ENCODE measurements at regions not wholly inside any gene's neighbourhood (a gene's known extent, or its start where the extent isn't known, plus 50 kb on each side); places are given as distances from the start of the nearest gene placed in this dataset.

GRCh38 chr21:26784974-26785373 is 60.2 kb downstream of the ADAMTS1 start:
- no peak for FAIRE-seq
- no peak for DNase-seq (ENCODE audit: low spot score in 2 of 2)

DNA sequence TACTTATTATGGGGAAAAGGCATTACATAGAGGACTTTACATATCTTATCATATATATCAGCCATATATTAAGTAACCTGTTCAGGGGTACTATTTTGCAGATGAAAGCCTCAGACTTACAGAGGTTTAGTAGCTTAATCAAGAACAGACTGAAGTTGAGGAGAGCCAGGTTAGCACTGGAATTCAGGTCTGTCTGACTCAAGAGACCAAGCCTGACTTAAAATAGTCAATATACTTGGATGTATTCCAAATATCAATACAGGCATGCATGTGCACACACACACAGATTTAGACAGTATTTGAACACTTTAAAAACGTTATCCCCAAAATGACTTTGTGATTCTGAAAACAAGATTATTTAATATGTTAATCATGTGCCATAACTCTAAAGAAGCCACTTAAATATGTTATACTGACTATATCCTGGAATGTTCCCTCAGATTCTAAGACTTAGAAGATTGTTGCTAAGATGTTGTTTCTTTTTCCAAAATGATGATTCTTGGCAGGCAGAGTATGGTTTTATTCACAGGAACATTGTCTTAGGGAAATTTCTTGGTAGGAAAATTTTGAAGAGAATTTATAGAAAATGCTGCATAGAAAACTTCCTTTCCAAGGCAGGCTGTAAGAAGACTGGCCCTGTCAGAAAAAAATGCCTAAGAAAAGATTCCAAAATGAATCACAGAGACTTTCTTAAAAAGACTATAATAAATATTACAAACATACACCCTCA is 61.6 kb downstream of the ADAMTS1 start:
- FAIRE-seq (no peak), DNase-seq (ENCODE audit: low spot score in 2 of 2) (no peak)

- no peak for FAIRE-seq
- no peak for DNase-seq (ENCODE audit: low spot score in 2 of 2)
Observed at GRCh38 chr21:26782747-26783146, 62.5 kb downstream of the ADAMTS1 start.

- FAIRE-seq (no peak), DNase-seq (ENCODE audit: low spot score in 2 of 2) (no peak)
Observed at GRCh38 chr21:26782331-26782730, 62.9 kb downstream of the ADAMTS1 start.

DNA sequence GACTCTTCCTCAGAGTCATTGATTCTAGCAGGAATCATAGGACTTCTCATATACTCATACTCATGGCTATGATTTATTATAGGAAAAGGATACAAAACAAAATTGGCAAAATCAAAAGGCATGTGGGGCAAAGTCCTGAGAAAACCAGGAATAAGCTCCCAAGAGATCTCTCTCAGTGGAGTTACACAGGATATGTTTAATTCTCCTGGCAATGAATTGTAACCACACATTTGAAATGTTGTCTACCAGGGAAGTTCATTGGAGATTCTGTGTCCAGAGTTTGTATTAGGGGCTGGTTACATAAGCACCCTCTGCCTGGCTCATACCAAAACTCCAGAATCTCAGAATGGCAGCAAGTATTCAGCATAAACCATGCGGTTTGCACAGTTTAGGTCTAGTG is 63.9 kb downstream of the ADAMTS1 start:
- FAIRE-seq = no peak
- DNase-seq (ENCODE audit: low spot score in 2 of 2) = no peak

GRCh38 chr21:26777166-26777565 is 68.0 kb downstream of the ADAMTS1 start:
- FAIRE-seq (no peak), DNase-seq (ENCODE audit: low spot score in 2 of 2) (no peak)

GRCh38 chr21:26776310-26777021 is 68.7 kb downstream of the ADAMTS1 start:
- FAIRE-seq (no peak), DNase-seq (ENCODE audit: low spot score in 2 of 2) (no peak)

DNA sequence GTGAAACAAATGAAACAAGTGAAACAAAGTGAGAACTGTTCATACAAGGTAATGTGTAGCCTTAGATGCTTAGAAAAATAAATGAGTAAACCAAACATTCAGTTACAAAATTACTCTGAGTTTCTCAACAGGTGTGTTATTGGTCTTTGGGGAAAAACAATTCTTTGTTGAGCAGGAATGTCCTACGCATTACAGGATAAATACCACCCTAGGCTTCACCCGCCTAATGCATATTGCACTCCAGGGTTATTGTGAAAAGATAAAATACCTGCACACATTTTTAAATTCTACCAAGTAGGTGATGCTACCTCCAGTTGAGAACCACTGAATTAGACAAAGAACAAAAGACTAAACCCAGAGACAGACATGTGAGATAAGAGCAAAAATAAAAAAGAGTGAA is 72.2 kb downstream of the ADAMTS1 start:
- DNase-seq (ENCODE audit: low spot score in 2 of 2) = no peak
- no peak for FAIRE-seq

DNA sequence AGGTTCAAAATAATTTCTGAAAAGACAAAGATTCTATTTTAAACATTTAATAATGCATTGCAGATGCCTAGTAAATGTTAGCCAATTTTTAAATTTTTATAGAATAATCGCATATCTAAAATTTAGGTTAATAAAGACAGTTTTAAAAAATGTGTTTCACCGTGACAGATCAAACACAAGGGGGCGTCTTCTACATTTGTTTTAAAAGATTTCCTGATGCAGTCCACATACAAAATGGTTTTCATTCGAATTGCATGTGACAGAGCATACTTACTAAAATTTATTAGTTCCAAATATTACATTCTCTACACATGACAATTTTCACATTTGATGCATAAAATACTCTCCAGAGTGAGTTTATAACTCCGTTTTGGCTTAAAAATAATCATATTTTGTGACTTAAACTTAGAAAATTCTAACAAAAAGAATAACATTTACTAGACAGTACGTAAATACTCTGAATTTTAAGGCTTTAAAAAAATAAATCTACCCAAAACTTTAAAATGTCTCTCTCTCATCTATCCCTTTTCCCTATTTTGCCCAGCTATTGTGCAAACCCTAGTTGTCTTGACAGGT is 75.5 kb downstream of the ADAMTS1 start:
- peak; percentile 99 for FAIRE-seq
- peak; percentile 6 to 13 for DNase-seq (ENCODE audit: low spot score in 2 of 2)

- no peak for FAIRE-seq
Observed at GRCh38 chr21:26766826-26767325, 78.3 kb downstream of the ADAMTS1 start.

GRCh38 chr21:26761174-26761915 is 83.9 kb downstream of the ADAMTS1 start:
- DNase-seq (ENCODE audit: low spot score in 2 of 2) (no peak), FAIRE-seq (no peak)

More at GRCh38 chr21:26766826-26767325, 78.3 kb downstream of the ADAMTS1 start:
- no peak for DNase-seq (ENCODE audit: low spot score in 2 of 2)

GRCh38 chr21:26759731-26760130 is 85.5 kb downstream of the ADAMTS1 start:
- FAIRE-seq = no peak

GRCh38 chr21:26758083-26758880 is 86.9 kb downstream of the ADAMTS1 start:
- no peak for DNase-seq (ENCODE audit: low spot score in 2 of 2)
- no peak for FAIRE-seq

More at GRCh38 chr21:26759731-26760130, 85.5 kb downstream of the ADAMTS1 start:
- no peak for DNase-seq (ENCODE audit: low spot score in 2 of 2)

- DNase-seq (ENCODE audit: low spot score in 2 of 2) = no peak
- no peak for FAIRE-seq
Observed at GRCh38 chr21:26756491-26757159, 88.6 kb downstream of the ADAMTS1 start.

DNA sequence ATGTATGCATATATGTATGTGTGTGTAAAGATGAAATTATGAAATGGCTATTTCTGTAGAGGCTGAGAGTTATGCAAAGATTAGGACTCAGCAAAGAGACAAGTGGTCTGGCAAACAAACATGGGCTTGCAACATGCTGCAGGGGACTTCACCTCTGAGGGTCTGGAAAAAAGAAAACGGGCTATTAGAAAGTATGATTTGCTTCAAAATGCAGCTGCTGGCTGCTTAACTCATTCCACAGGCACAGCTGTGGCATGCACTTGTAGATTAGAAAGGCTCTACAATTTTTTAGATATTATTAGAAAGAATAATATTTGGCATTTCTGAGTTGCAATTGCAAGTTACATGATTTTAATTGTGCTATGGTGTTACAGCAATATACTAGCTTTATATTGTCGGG is 90.4 kb downstream of the ADAMTS1 start:
- DNase-seq (ENCODE audit: low spot score in 2 of 2) (no peak), FAIRE-seq (no peak)

DNA sequence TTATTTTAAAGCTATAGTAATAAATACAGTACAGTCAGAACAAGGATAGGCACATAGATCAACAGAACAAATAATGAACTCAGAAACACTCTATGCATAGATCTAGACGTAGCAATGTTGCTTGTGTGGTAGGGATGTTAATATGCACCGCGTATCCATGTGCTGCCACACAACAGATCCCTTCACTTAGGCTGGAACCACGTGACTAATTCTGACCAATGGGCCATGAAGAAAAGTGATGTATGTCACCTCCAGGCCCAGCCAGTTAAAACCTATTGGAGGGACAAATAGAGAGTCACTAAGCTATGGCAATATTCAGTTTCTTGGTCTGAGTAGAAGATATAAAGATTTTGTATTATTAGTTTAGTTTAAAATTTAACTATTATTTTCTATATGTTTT is 91.4 kb downstream of the ADAMTS1 start:
- DNase-seq (ENCODE audit: low spot score in 2 of 2) = no peak
- FAIRE-seq = no peak

- DNase-seq (ENCODE audit: low spot score in 2 of 2) (no peak), FAIRE-seq (peak; percentile 28)
Observed at GRCh38 chr21:26752849-26753248, 92.4 kb downstream of the ADAMTS1 start.

DNA sequence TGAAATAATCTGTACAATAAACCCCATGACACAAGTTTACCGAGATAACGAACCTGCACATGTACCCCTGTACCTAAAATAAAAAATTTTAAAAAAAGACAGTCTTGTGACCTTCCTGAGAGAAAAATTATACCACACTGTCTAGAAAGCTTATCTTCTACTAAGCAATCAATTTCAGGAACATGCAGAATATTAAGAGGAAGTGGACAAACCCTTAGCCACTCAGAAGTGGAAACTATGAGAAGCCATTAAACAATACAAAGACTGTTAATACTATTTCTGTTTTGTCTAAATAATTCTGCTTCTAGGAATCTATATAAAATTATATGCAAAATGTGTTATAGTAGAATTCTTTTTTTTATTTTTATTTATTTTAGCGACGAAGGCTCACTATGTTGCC is 93.9 kb downstream of the ADAMTS1 start:
- no peak for DNase-seq (ENCODE audit: low spot score in 2 of 2)
- FAIRE-seq = no peak

- FAIRE-seq (no peak), DNase-seq (ENCODE audit: low spot score in 2 of 2) (no peak)
Observed at GRCh38 chr21:26748066-26748465, 97.1 kb downstream of the ADAMTS1 start.

Measured in frontal cortex (tissue), 3 donors.